ENCODE measurements at regions not wholly inside any gene's neighbourhood (a gene's known extent, or its start where the extent isn't known, plus 50 kb on each side); places are given as distances from the start of the nearest gene placed in this dataset.

- TF ChIP-seq, protein P1, sequence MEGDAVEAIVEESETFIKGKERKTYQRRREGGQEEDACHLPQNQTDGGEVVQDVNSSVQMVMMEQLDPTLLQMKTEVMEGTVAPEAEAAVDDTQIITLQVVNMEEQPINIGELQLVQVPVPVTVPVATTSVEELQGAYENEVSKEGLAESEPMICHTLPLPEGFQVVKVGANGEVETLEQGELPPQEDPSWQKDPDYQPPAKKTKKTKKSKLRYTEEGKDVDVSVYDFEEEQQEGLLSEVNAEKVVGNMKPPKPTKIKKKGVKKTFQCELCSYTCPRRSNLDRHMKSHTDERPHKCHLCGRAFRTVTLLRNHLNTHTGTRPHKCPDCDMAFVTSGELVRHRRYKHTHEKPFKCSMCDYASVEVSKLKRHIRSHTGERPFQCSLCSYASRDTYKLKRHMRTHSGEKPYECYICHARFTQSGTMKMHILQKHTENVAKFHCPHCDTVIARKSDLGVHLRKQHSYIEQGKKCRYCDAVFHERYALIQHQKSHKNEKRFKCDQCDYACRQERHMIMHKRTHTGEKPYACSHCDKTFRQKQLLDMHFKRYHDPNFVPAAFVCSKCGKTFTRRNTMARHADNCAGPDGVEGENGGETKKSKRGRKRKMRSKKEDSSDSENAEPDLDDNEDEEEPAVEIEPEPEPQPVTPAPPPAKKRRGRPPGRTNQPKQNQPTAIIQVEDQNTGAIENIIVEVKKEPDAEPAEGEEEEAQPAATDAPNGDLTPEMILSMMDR (IDR thresholded peaks at IDR 0.05), result no peak
- TF ChIP-seq POLR2AphosphoS5 (IDR thresholded peaks at IDR 0.05; ENCODE audit: low read depth, low read length), result no peak
These were observed 83.9 kb upstream of the IRX5 start for GRCh38 chr16:54846766-54847165.
